B cell (primary cell): ENCODE measurements at regions not wholly inside any gene's neighbourhood (a gene's known extent, or its start where the extent isn't known, plus 50 kb on each side); places are given as distances from the start of the nearest gene placed in this dataset.

Experiments
- ATAC-seq: fragments of 200-7000 bp; cut with Tn5 transposase; one replicate; pipeline ENCODE4 v1.10.0; 2021; ENCODE audit warnings: low read depth, mild to moderate bottlenecking, moderate number of reproducible peaks, moderate library complexity
- CTCF ChIA-PET: fragments of 350-600 bp; sonication (Branson Sonifier 250); formaldehyde crosslinking; loops from one replicate; lab custom pipeline; 2021; ENCODE audit warnings: antibody characterized with exemption, inconsistent platforms; lab: Charles Lee
- POLR2A ChIA-PET: fragments of 350-600 bp; sonication (Branson Sonifier 250); formaldehyde crosslinking; loops from one replicate; lab custom pipeline; 2021; ENCODE audit warnings: antibody characterized with exemption; lab: Charles Lee
- DNase-seq: peaks from one replicate; pipeline ENCODE4 v3.0.0; 2013
- H2AFZ ChIP-seq: 2 replicates; pipeline ENCODE4 v1.6.1; 2012; ENCODE audit warnings: mild to moderate bottlenecking, low read depth, low read length; ENCODE audit not compliant: insufficient read depth, poor library complexity, severe bottlenecking
- H3K27ac ChIP-seq, 2 donors: 1 replicate in 1 of 2; 2 replicates in 1 of 2; pipeline ENCODE4 v1.5.1; 2012 to 2013; ENCODE audit warnings: low read length in 2 of 2, mild to moderate bottlenecking in 2 of 2, moderate library complexity in 1 of 2
- H3K27me3 ChIP-seq, 4 experiments: fragments of 200-600 bp in 1 of 4; sonication (generic) in 1 of 4; replicated peaks in 1 of 4; 1 replicate in 2 of 4; 2 replicates in 2 of 4; pipeline versions ENCODE4 v1.6.1 to v1.7.0; 2013 to 2016; ENCODE audit warnings: low read length in 3 of 4, mild to moderate bottlenecking in 2 of 4, mixed read lengths in 1 of 4, moderate library complexity in 1 of 4; ENCODE audit not compliant: insufficient read depth in 4 of 4, control insufficient read depth in 3 of 4; ENCODE audit errors: control extremely low read depth in 1 of 4
- H3K36me3 ChIP-seq, 2 experiments: replicated peaks in 1 of 2; 1 replicate in 1 of 2; 2 replicates in 1 of 2; pipeline versions ENCODE4 v1.6.1 to v1.7.1; 2013; ENCODE audit warnings: low read length in 1 of 2; ENCODE audit not compliant: insufficient read depth in 2 of 2, control insufficient read depth in 1 of 2; ENCODE audit errors: control extremely low read depth in 1 of 2, extremely low read depth in 1 of 2
- H3K4me1 ChIP-seq, 2 donors: fragments of 200-600 bp in 1 of 2; sonication (generic) in 1 of 2; 1 replicate in 1 of 2; 2 replicates in 1 of 2; pipeline versions ENCODE4 v1.5.1 to v1.6.1; 2013 to 2017; ENCODE audit warnings: low read length in 2 of 2; ENCODE audit not compliant: control insufficient read depth in 2 of 2, insufficient read depth in 2 of 2
- H3K4me2 ChIP-seq: replicated peaks from 2 replicates; pipeline ENCODE3; 2012; ENCODE audit warnings: mild to moderate bottlenecking, low read depth, low read length; ENCODE audit not compliant: poor library complexity, severe bottlenecking
- H3K4me3 ChIP-seq, 5 experiments: fragments of 200-600 bp in 1 of 5; sonication (generic) in 1 of 5; 1 replicate in 3 of 5; 2 replicates in 2 of 5; pipeline versions ENCODE4 v1.5.1 to v1.7.0; 2011 to 2016; ENCODE audit warnings: low read length in 4 of 5, mild to moderate bottlenecking in 4 of 5, low read depth in 2 of 5, control low read depth in 1 of 5, moderate library complexity in 1 of 5; ENCODE audit not compliant: insufficient read depth in 1 of 5; ENCODE audit errors: control extremely low read depth in 1 of 5, extremely low read depth in 1 of 5
- H3K79me2 ChIP-seq: fragments of 200-600 bp; sonication (generic); one replicate; pipeline ENCODE4 v1.6.0; 2016; ENCODE audit warnings: low read length; ENCODE audit not compliant: control insufficient read depth, insufficient read depth
- H3K9ac ChIP-seq: fragments of 200-600 bp; sonication (generic); 2 replicates; pipeline ENCODE4 v1.6.1; 2017; ENCODE audit warnings: mild to moderate bottlenecking, low read length, moderate library complexity
- H3K9me3 ChIP-seq, 3 donors: one replicate each; pipeline versions ENCODE4 v1.6.1 to v1.7.1; 2013; ENCODE audit warnings: low read length in 2 of 3; ENCODE audit not compliant: control insufficient read depth in 2 of 3, insufficient read depth in 1 of 3; ENCODE audit errors: control extremely low read depth in 1 of 3
- H4K20me1 ChIP-seq: 2 replicates; pipeline ENCODE4 v1.6.0; 2012; ENCODE audit warnings: mild to moderate bottlenecking, low read length; ENCODE audit not compliant: insufficient read depth, control insufficient read depth, poor library complexity, severe bottlenecking
- H3K27ac Mint-ChIP-seq: one replicate; pipeline ENCODE4 v1.8.0; 2021; ENCODE audit warnings: mixed read lengths
- H3K27me3 Mint-ChIP-seq: one replicate; pipeline ENCODE4 v1.8.0; 2021; ENCODE audit warnings: mixed read lengths
- H3K4me1 Mint-ChIP-seq: one replicate; pipeline ENCODE4 v1.8.0; 2021; ENCODE audit warnings: mixed read lengths
- H3K4me3 Mint-ChIP-seq: one replicate; pipeline ENCODE4 v1.8.0; 2021; ENCODE audit warnings: mixed read lengths
- H3K9me3 Mint-ChIP-seq: one replicate; pipeline ENCODE4 v1.8.0; 2022; ENCODE audit warnings: mixed read lengths; ENCODE audit not compliant: insufficient read depth
- EZH2 ChIP-seq: IDR thresholded peaks from 2 replicates; pipeline ENCODE4 v1.6.1; 2012; ENCODE audit warnings: borderline replicate concordance, low read depth, mild to moderate bottlenecking, moderate library complexity, low read length; ENCODE audit not compliant: insufficient read depth, poor library complexity, severe bottlenecking
- WGBS: methylation state at CpG from one replicate; pipeline ENCODE4 v1.1.5; 2013; ENCODE audit warnings: missing lambda C conversion rate; ENCODE audit not compliant: insufficient coverage; 5-methylcytosine and 5-hydroxymethylcytosine counted together
- intact Hi-C: fragments of 100-400 bp; cut with micrococcal nuclease; formaldehyde crosslinking; loops from one replicate; pipeline ENCODE4 v1.10.0; 2022
- TF ChIP-seq, protein P1 (sequence below): fragments of 200-600 bp; IDR thresholded peaks from one replicate; pipeline ENCODE4 v1.8.0; 2022; ENCODE audit warnings: antibody characterized with exemption, mild to moderate bottlenecking

DNA sequence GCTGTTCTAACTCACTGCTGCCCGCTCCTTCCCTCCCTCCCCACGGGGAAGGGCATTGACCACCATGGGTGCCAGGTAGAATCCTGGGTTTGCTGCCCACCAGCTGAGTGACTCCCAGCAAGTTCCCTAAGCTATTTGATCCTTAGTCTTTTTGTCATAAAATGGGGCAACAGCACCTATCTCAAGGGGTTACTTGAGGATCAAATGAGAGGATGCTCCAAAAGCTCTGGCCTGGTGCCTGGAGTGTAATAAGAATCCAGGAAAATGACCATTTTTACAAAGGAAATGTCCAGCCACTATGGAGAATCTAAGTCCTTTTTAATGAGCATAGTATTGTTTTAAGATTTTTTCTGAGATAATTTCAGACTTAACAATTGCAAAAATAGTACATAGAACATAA, 61.4 kb upstream of the CMKLR1 start:
- H3K4me1 ChIP-seq, result no peaks in the 10 kb centered on the region
- WGBS, result 80% methylated on average over 2 of the region's 2 CpGs
- H4K20me1 ChIP-seq, result no peaks in the 10 kb centered on the region
- no peaks in the 10 kb centered on the region for H3K36me3 ChIP-seq
- CTCF ChIA-PET, result no interaction called here
- Mint-ChIP-seq H3K27ac (no peak overlapping the region), H3K4me3 (no peak overlapping the region), H3K27me3 (peaks cover 19% of the 10 kb centered on the region), H3K4me1 (no peaks in the 10 kb centered on the region), H3K9me3 (peaks cover 8% of the 10 kb centered on the region)
- TF ChIP-seq, protein P1, sequence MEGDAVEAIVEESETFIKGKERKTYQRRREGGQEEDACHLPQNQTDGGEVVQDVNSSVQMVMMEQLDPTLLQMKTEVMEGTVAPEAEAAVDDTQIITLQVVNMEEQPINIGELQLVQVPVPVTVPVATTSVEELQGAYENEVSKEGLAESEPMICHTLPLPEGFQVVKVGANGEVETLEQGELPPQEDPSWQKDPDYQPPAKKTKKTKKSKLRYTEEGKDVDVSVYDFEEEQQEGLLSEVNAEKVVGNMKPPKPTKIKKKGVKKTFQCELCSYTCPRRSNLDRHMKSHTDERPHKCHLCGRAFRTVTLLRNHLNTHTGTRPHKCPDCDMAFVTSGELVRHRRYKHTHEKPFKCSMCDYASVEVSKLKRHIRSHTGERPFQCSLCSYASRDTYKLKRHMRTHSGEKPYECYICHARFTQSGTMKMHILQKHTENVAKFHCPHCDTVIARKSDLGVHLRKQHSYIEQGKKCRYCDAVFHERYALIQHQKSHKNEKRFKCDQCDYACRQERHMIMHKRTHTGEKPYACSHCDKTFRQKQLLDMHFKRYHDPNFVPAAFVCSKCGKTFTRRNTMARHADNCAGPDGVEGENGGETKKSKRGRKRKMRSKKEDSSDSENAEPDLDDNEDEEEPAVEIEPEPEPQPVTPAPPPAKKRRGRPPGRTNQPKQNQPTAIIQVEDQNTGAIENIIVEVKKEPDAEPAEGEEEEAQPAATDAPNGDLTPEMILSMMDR, result no peak
- TF ChIP-seq EZH2, result no peak
- POLR2A ChIA-PET, result no interaction called here
- H3K9ac ChIP-seq, result no peak overlapping the region
- no peak overlapping the region for H3K4me2 ChIP-seq
- ATAC-seq (no peak), DNase-seq (no peak)
- no peaks in the 10 kb centered on the region for H3K9me3 ChIP-seq
- intact Hi-C loops, result no loop called here
- H3K4me3 ChIP-seq, result no peak overlapping the region
- H3K27ac ChIP-seq, result no peak overlapping the region
- no peaks in the 10 kb centered on the region for H3K79me2 ChIP-seq
- H3K27me3 ChIP-seq, result peaks cover 0 to 9% (median 0%) of the 10 kb centered on the region in 4 experiments
- no peak overlapping the region for H2AFZ ChIP-seq

DNA sequence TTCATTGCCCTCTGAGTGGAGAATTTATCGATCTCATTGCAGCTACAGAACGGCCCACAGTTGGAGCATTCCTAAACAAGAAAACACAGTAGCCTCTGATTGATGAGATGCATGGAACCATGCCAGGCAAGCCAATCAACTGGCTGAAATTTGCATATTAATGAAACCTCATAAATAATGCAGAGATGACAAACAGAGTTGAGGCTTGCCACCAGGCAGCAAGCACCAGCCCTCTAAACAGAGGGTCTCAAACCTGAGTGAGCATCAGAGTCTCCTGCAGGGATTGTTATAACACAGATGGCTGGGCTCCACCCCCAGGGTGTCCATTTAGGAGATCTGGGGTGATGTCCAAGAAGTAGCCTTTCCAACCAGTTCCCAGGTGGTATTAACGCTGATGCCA, 60.9 kb upstream of the CMKLR1 start:
- H3K79me2 ChIP-seq, result no peaks in the 10 kb centered on the region
- Mint-ChIP-seq H3K27ac (no peak overlapping the region), H3K9me3 (peaks cover 8% of the 10 kb centered on the region), H3K27me3 (peaks cover 19% of the 10 kb centered on the region), H3K4me1 (no peaks in the 10 kb centered on the region), H3K4me3 (no peak overlapping the region)
- no peaks in the 10 kb centered on the region for H3K36me3 ChIP-seq
- H3K9ac ChIP-seq, result no peak overlapping the region
- no peaks in the 10 kb centered on the region for H3K9me3 ChIP-seq
- CTCF ChIA-PET, result no interaction called here
- ATAC-seq, result no peak
- POLR2A ChIA-PET, result no interaction called here
- H3K27ac ChIP-seq, result no peak overlapping the region
- TF ChIP-seq EZH2, result no peak
- TF ChIP-seq, protein P1, result no peak
- intact Hi-C loops, result no loop called here
- DNase-seq, result no peak
- no peak overlapping the region for H2AFZ ChIP-seq
- no peak overlapping the region for H3K4me2 ChIP-seq
- WGBS, result 82% methylated on average over 2 of the region's 3 CpGs
- H3K4me3 ChIP-seq, result no peak overlapping the region
- H3K4me1 ChIP-seq, result no peaks in the 10 kb centered on the region
- H4K20me1 ChIP-seq, result no peaks in the 10 kb centered on the region
- H3K27me3 ChIP-seq, result peaks cover 0 to 9% (median 0%) of the 10 kb centered on the region in 4 experiments
